AG10803 (cell line): ENCODE measurements at regions not wholly inside any gene's neighbourhood (a gene's known extent, or its start where the extent isn't known, plus 50 kb on each side); places are given as distances from the start of the nearest gene placed in this dataset.

Source experiments
- DNase-seq: peaks from one replicate; pipeline ENCODE4 v3.0.0; 2010; ENCODE audit warnings: low read depth
- H3K4me3 ChIP-seq: 2 replicates; pipeline ENCODE4 v1.5.1; 2011; ENCODE audit warnings: mild to moderate bottlenecking, low read length, control low read depth
- CTCF ChIP-seq: conservative IDR thresholded peaks from 2 replicates; pipeline ENCODE4 v1.5.1; 2011; ENCODE audit warnings: mild to moderate bottlenecking, low read length, control low read depth, inconsistent platforms

- no peak overlapping the region for H3K4me3 ChIP-seq
- DNase-seq, result no peak
- TF ChIP-seq CTCF, result no peak
Measured at GRCh38 chr6:20319520-20320357, 81.9 kb upstream of the E2F3 start.

- no peak for TF ChIP-seq CTCF
- DNase-seq, result no peak
- H3K4me3 ChIP-seq, result no peak overlapping the region
Measured at GRCh38 chr6:20325641-20326421, 75.8 kb upstream of the E2F3 start.

GRCh38 chr6:20326422-20326728, 75.3 kb upstream of the E2F3 start:
- no peak for DNase-seq
- TF ChIP-seq CTCF, result no peak

GRCh38 chr6:20327141-20327540, 74.5 kb upstream of the E2F3 start:
- DNase-seq, result no peak
- H3K4me3 ChIP-seq, result no peak overlapping the region
- no peak for TF ChIP-seq CTCF

More at GRCh38 chr6:20326422-20326728, 75.3 kb upstream of the E2F3 start:
- H3K4me3 ChIP-seq, result no peak overlapping the region

- no peak overlapping the region for H3K4me3 ChIP-seq
- TF ChIP-seq CTCF, result no peak
- no peak for DNase-seq
Measured at GRCh38 chr6:20328266-20328923, 73.3 kb upstream of the E2F3 start.

GRCh38 chr6:20328924-20329300, 72.8 kb upstream of the E2F3 start:
- no peak for TF ChIP-seq CTCF
- DNase-seq, result no peak
- no peak overlapping the region for H3K4me3 ChIP-seq

- no peak for TF ChIP-seq CTCF
- DNase-seq, result no peak
- no peak overlapping the region for H3K4me3 ChIP-seq
Measured at GRCh38 chr6:20331042-20331441, 70.6 kb upstream of the E2F3 start.
